MM.1S (cell line): ENCODE measurements at regions not wholly inside any gene's neighbourhood (a gene's known extent, or its start where the extent isn't known, plus 50 kb on each side); places are given as distances from the start of the nearest gene placed in this dataset.
A peak's percentile ranks its signal among the peaks of the same experiment; 100 is the strongest.

Source experiments
- DNase-seq: peaks from one replicate; pipeline ENCODE4 v3.0.0-alpha.2; 2015
- H2AFZ ChIP-seq: fragments of 300-600 bp; sonication (generic); 2 replicates; pipeline ENCODE4 v1.6.0; 2016; ENCODE audit warnings: antibody characterized with exemption, low read length
- H3F3A ChIP-seq: fragments of 300-600 bp; sonication (generic); 2 replicates; pipeline ENCODE4 v1.6.1; 2016; ENCODE audit warnings: mild to moderate bottlenecking, antibody characterized with exemption, low read length, moderate library complexity, mixed read lengths; ENCODE audit not compliant: insufficient read depth
- H3K27ac ChIP-seq: fragments of 300-600 bp; sonication (generic); 2 replicates; pipeline ENCODE4 v1.5.1; 2016; ENCODE audit warnings: mild to moderate bottlenecking, low read length
- H3K27me3 ChIP-seq: fragments of 300-600 bp; sonication (generic); replicated peaks from 2 replicates; pipeline ENCODE4 v1.6.0; 2016; ENCODE audit warnings: low read length; ENCODE audit not compliant: insufficient read depth
- H3K36me3 ChIP-seq: fragments of 300-600 bp; sonication (generic); replicated peaks from 2 replicates; pipeline ENCODE4 v1.6.1; 2016; ENCODE audit warnings: mild to moderate bottlenecking, low read length, mixed read lengths; ENCODE audit not compliant: insufficient read depth
- H3K4me1 ChIP-seq: fragments of 300-600 bp; sonication (generic); 2 replicates; pipeline ENCODE4 v1.6.1; 2016; ENCODE audit warnings: low read length, mixed read lengths
- H3K4me2 ChIP-seq: fragments of 300-600 bp; sonication (generic); 2 replicates; pipeline ENCODE4 v1.6.0; 2016; ENCODE audit warnings: low read depth, low read length
- H3K4me3 ChIP-seq: fragments of 300-600 bp; sonication (generic); 2 replicates; pipeline ENCODE4 v1.5.1; 2016; ENCODE audit warnings: low read length, mixed read lengths
- H3K79me2 ChIP-seq: fragments of 300-600 bp; sonication (generic); 2 replicates; pipeline ENCODE4 v1.6.1; 2016; ENCODE audit warnings: mixed run types, low read length, mixed read lengths
- H3K9ac ChIP-seq: fragments of 300-600 bp; sonication (generic); 2 replicates; pipeline ENCODE4 v1.6.1; 2016; ENCODE audit warnings: low read length, mixed read lengths
- H3K9me2 ChIP-seq: fragments of 300-600 bp; sonication (generic); replicated peaks from 2 replicates; pipeline ENCODE4 v1.6.1; 2016; ENCODE audit warnings: mild to moderate bottlenecking, low read length, mixed read lengths; ENCODE audit not compliant: insufficient read depth
- H3K9me3 ChIP-seq: fragments of 300-600 bp; sonication (generic); replicated peaks from 2 replicates; pipeline ENCODE4 v1.6.1; 2016; ENCODE audit warnings: mild to moderate bottlenecking, low read length, mixed read lengths; ENCODE audit not compliant: insufficient read depth
- H4K20me1 ChIP-seq: fragments of 300-600 bp; sonication (generic); 2 replicates; pipeline ENCODE4 v1.6.1; 2016; ENCODE audit warnings: mild to moderate bottlenecking, low read length, moderate library complexity, mixed read lengths; ENCODE audit not compliant: insufficient read depth
- EZH2 ChIP-seq: fragments of 300-600 bp; sonication (generic); optimal IDR thresholded peaks from 2 replicates; pipeline ENCODE3; 2017; ENCODE audit warnings: low read depth, mild to moderate bottlenecking, antibody characterized with exemption, low read length, mixed read lengths
- EZH2phosphoT487 ChIP-seq: fragments of 300-600 bp; sonication (generic); IDR thresholded peaks from 2 replicates; pipeline ENCODE4 v1.6.1; 2018; ENCODE audit warnings: antibody characterized with exemption, low read length
- TF ChIP-seq, protein P1 (sequence below): fragments of 300-600 bp; sonication (generic); IDR thresholded peaks from 2 replicates; pipeline ENCODE4 v1.5.1; 2016; ENCODE audit warnings: antibody characterized with exemption, low read length, mixed read lengths

DNA sequence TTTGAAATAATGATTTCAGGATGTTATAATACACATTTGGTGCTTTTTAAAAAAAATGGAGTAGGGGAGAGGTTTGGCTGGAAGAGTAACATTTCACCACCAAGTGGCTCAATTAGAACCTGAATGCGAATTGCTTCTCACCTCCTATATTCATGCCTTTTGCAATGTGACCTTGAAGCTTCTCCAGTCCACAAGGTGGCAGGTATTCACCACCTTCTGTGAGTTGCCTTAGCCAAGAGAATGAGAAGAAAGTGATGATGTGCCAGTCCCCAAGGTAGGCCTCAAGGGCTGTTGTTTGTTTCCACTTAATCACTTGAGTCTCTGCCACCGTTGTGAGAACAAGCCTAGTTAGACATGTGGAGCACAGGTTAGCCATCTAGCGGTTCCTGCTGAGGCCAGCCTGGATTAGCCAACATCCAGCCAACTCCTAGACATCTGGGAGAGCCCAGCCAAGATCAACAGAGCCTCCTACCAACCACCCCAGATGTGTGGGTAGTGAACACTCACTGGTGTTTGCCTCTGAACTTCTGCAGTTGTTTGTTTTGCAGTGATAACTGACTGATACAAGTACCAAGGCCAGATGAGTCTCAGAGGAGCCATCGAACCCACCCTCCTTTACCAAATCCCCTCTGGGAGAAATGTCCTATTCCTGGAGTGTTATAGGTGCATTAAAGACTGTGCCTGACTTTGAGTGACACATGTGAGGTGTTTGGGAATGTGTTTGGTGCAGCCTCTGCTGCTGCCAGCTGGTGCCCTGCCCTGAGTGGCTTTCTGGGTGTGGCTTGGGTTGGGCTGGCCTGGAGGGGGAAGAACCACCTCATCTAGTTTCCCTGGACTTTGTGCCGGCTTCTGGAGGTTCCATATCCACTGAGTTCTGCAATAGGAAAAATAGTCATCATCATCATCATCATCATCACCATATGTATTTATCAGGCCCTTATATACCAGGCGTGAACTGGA lies 132.5 kb upstream of the RFLNA start:
- no peaks in the 10 kb centered on the region for H3K79me2 ChIP-seq
- H3K9ac ChIP-seq = no peak overlapping the region

GRCh38 chr12:124165695-124166094 lies 129.2 kb upstream of the RFLNA start:
- peak; percentile 34 for DNase-seq
- H3K27ac ChIP-seq = no peak overlapping the region
- no peak overlapping the region for H3K4me2 ChIP-seq
- no peaks in the 10 kb centered on the region for H3K27me3 ChIP-seq
- H3K9me3 ChIP-seq = no peaks in the 10 kb centered on the region
- no peaks in the 10 kb centered on the region for H3K79me2 ChIP-seq
- H3F3A ChIP-seq = no peaks in the 10 kb centered on the region
- no peaks in the 10 kb centered on the region for H3K9me2 ChIP-seq
- H3K4me3 ChIP-seq = no peak overlapping the region
- no peaks in the 10 kb centered on the region for H3K4me1 ChIP-seq
- H2AFZ ChIP-seq = no peak overlapping the region
- TF ChIP-seq, protein P1, sequence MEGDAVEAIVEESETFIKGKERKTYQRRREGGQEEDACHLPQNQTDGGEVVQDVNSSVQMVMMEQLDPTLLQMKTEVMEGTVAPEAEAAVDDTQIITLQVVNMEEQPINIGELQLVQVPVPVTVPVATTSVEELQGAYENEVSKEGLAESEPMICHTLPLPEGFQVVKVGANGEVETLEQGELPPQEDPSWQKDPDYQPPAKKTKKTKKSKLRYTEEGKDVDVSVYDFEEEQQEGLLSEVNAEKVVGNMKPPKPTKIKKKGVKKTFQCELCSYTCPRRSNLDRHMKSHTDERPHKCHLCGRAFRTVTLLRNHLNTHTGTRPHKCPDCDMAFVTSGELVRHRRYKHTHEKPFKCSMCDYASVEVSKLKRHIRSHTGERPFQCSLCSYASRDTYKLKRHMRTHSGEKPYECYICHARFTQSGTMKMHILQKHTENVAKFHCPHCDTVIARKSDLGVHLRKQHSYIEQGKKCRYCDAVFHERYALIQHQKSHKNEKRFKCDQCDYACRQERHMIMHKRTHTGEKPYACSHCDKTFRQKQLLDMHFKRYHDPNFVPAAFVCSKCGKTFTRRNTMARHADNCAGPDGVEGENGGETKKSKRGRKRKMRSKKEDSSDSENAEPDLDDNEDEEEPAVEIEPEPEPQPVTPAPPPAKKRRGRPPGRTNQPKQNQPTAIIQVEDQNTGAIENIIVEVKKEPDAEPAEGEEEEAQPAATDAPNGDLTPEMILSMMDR = no peak
- TF ChIP-seq EZH2phosphoT487 (no peak), EZH2 (no peak)
- no peak overlapping the region for H3K9ac ChIP-seq
- H4K20me1 ChIP-seq = no peaks in the 10 kb centered on the region
- H3K36me3 ChIP-seq = no peaks in the 10 kb centered on the region

More for the DNA sequence above, 132.5 kb upstream of the RFLNA start:
- no peaks in the 10 kb centered on the region for H3K4me1 ChIP-seq
- no peaks in the 10 kb centered on the region for H4K20me1 ChIP-seq
- no peak overlapping the region for H3K4me2 ChIP-seq
- no peak overlapping the region for H3K4me3 ChIP-seq
- DNase-seq = no peak
- no peaks in the 10 kb centered on the region for H3K9me3 ChIP-seq
- no peaks in the 10 kb centered on the region for H3K9me2 ChIP-seq
- no peak overlapping the region for H2AFZ ChIP-seq
- no peak overlapping the region for H3K27ac ChIP-seq
- no peaks in the 10 kb centered on the region for H3K27me3 ChIP-seq
- H3F3A ChIP-seq = no peaks in the 10 kb centered on the region
- TF ChIP-seq EZH2 = no peak
- TF ChIP-seq EZH2phosphoT487 = no peak
- TF ChIP-seq, protein P1 = no peak
- no peaks in the 10 kb centered on the region for H3K36me3 ChIP-seq

- Histone ChIP-seq H3K9me3 (no peaks in the 10 kb centered on the region), H3K4me1 (no peaks in the 10 kb centered on the region), H3K79me2 (no peaks in the 10 kb centered on the region), H3K9me2 (no peaks in the 10 kb centered on the region), H3K9ac (no peak overlapping the region), H3K4me2 (no peak overlapping the region), H3K36me3 (no peaks in the 10 kb centered on the region), H3K27ac (no peak overlapping the region), H2AFZ (no peak overlapping the region), H3K4me3 (no peak overlapping the region), H3K27me3 (no peaks in the 10 kb centered on the region), H3F3A (no peaks in the 10 kb centered on the region), H4K20me1 (no peaks in the 10 kb centered on the region)
- no peak for DNase-seq
- TF ChIP-seq EZH2phosphoT487 (no peak), EZH2 (no peak)
- TF ChIP-seq, protein P1 = no peak
Observed at GRCh38 chr12:124167141-124167540, 127.8 kb upstream of the RFLNA start.
